ENCODE measurements at regions not wholly inside any gene's neighbourhood (a gene's known extent, or its start where the extent isn't known, plus 50 kb on each side); places are given as distances from the start of the nearest gene placed in this dataset.

DNA sequence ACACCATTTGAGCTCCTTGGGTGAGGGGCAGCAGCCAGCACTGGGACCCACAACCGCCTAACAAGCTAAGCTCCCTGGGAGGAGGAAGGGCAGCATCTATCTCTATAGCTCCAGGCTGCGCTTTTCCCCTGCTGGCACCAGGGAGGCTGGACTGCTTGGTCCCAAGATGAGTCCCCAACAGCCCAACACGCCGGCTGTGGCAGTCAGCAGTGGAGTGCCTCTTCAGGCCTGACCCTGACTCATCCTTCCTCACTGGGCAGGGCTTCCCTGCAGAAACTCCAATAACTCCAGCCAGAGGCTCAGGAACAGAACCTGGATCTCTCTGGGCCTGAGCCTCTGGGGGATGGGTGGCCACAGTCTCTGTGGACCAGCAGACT, 113.7 kb upstream of the ADAMTS16 start:
- TF ChIP-seq, protein P1, sequence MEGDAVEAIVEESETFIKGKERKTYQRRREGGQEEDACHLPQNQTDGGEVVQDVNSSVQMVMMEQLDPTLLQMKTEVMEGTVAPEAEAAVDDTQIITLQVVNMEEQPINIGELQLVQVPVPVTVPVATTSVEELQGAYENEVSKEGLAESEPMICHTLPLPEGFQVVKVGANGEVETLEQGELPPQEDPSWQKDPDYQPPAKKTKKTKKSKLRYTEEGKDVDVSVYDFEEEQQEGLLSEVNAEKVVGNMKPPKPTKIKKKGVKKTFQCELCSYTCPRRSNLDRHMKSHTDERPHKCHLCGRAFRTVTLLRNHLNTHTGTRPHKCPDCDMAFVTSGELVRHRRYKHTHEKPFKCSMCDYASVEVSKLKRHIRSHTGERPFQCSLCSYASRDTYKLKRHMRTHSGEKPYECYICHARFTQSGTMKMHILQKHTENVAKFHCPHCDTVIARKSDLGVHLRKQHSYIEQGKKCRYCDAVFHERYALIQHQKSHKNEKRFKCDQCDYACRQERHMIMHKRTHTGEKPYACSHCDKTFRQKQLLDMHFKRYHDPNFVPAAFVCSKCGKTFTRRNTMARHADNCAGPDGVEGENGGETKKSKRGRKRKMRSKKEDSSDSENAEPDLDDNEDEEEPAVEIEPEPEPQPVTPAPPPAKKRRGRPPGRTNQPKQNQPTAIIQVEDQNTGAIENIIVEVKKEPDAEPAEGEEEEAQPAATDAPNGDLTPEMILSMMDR (IDR thresholded peaks at IDR 0.05) = no peak
- no peak for TF ChIP-seq POLR2A (IDR thresholded peaks at IDR 0.05)

Measured in prostate gland (tissue), 2 donors.